Fibroblast of lung (primary cell): ENCODE measurements at regions not wholly inside any gene's neighbourhood (a gene's known extent, or its start where the extent isn't known, plus 50 kb on each side); places are given as distances from the start of the nearest gene placed in this dataset.

ENCODE experiments used
- DNase-seq, 2 donors: peaks; one replicate each; pipeline versions ENCODE4 v3.0.0 to v3.0.0-alpha.2; 2010; ENCODE audit warnings: low read depth in 2 of 2
- H2AFZ ChIP-seq: 2 replicates; pipeline ENCODE4 v1.5.1; 2012; ENCODE audit warnings: low read length, control low read depth, inconsistent platforms
- H3K27ac ChIP-seq: 2 replicates; pipeline ENCODE4 v1.5.1; 2011; ENCODE audit warnings: low read length, control low read depth; ENCODE audit not compliant: insufficient read depth
- H3K27me3 ChIP-seq: 2 replicates; pipeline ENCODE4 v1.5.1; 2011; ENCODE audit warnings: mild to moderate bottlenecking, low read length; ENCODE audit not compliant: control insufficient read depth, insufficient read depth
- H3K36me3 ChIP-seq: 2 replicates; pipeline ENCODE4 v1.5.1; 2011; ENCODE audit warnings: low read length; ENCODE audit not compliant: control insufficient read depth, insufficient read depth
- H3K4me1 ChIP-seq: 2 replicates; pipeline ENCODE4 v1.5.1; 2011; ENCODE audit warnings: low read length; ENCODE audit not compliant: control insufficient read depth, insufficient read depth; ENCODE audit errors: extremely low read depth
- H3K4me2 ChIP-seq: 2 replicates; pipeline ENCODE4 v1.5.1; 2011; ENCODE audit warnings: low read length, control low read depth; ENCODE audit not compliant: insufficient read depth; ENCODE audit errors: extremely low read depth
- H3K4me3 ChIP-seq, 4 experiments: fragments of 200-600 bp in 1 of 4; sonication (generic) in 1 of 4; replicated peaks in 1 of 4; 2 replicates each; pipeline ENCODE4 v1.5.1; 2011 to 2016; ENCODE audit warnings: low read length in 4 of 4, low read depth in 3 of 4, mild to moderate bottlenecking in 3 of 4, control low read depth in 2 of 4, inconsistent platforms in 1 of 4, mixed read lengths in 1 of 4; ENCODE audit not compliant: insufficient read depth in 1 of 4; ENCODE audit errors: control extremely low read depth in 1 of 4
- H3K79me2 ChIP-seq: 2 replicates; pipeline ENCODE4 v1.5.1; 2012; ENCODE audit warnings: mild to moderate bottlenecking, low read length, inconsistent platforms; ENCODE audit not compliant: control insufficient read depth, insufficient read depth
- H3K9ac ChIP-seq: 2 replicates; pipeline ENCODE4 v1.5.1; 2011; ENCODE audit warnings: mild to moderate bottlenecking, low read length, control low read depth; ENCODE audit not compliant: insufficient read depth
- H3K9me3 ChIP-seq: 2 replicates; pipeline ENCODE4 v1.5.1; 2012; ENCODE audit warnings: low read depth, low read length; ENCODE audit not compliant: control insufficient read depth, insufficient read depth
- H4K20me1 ChIP-seq: 2 replicates; pipeline ENCODE4 v1.5.1; 2011; ENCODE audit warnings: low read length; ENCODE audit not compliant: control insufficient read depth, insufficient read depth; ENCODE audit errors: extremely low read depth
- CTCF ChIP-seq, 2 donors: IDR thresholded peaks in 1 of 2; conservative IDR thresholded peaks in 1 of 2; 1 replicate in 1 of 2; 2 replicates in 1 of 2; pipeline ENCODE4 v1.5.1; 2011 to 2012; ENCODE audit warnings: low read length in 2 of 2, control low read depth in 1 of 2, inconsistent platforms in 1 of 2, low read depth in 1 of 2, mild to moderate bottlenecking in 1 of 2
- EZH2 ChIP-seq: IDR thresholded peaks from 2 replicates; pipeline ENCODE4 v1.5.1; 2012; ENCODE audit warnings: low read length, control low read depth, mild to moderate bottlenecking; ENCODE audit errors: missing control alignments

GRCh38 chrX:4905576-4905975 lies 1192.1 kb upstream of the PRKX start:
- TF ChIP-seq CTCF (conservative IDR thresholded peaks at IDR 0.05 in 1 of 2, IDR thresholded peaks at IDR 0.05 in 1 of 2; ENCODE audit: low read depth in 1 of 2, low read length in 2 of 2): no peak
- TF ChIP-seq EZH2: no peak
- no peaks in the 10 kb centered on the region for H4K20me1 ChIP-seq
- no peak for DNase-seq
- no peaks in the 10 kb centered on the region for H3K4me1 ChIP-seq
- no peak overlapping the region for H3K9ac ChIP-seq
- no peak overlapping the region for H2AFZ ChIP-seq
- H3K4me2 ChIP-seq: no peak overlapping the region
- no peaks in the 10 kb centered on the region for H3K27me3 ChIP-seq
- H3K27ac ChIP-seq: no peak overlapping the region
- H3K79me2 ChIP-seq: no peaks in the 10 kb centered on the region
- H3K36me3 ChIP-seq: no peaks in the 10 kb centered on the region
- H3K4me3 ChIP-seq: no peak overlapping the region
- no peaks in the 10 kb centered on the region for H3K9me3 ChIP-seq

GRCh38 chrX:4881277-4881676 lies 1167.8 kb upstream of the PRKX start:
- no peaks in the 10 kb centered on the region for H3K27me3 ChIP-seq
- H3K4me3 ChIP-seq: no peak overlapping the region
- no peak for DNase-seq
- no peak overlapping the region for H3K27ac ChIP-seq
- H2AFZ ChIP-seq: no peak overlapping the region
- H3K9ac ChIP-seq: no peak overlapping the region
- H4K20me1 ChIP-seq: no peaks in the 10 kb centered on the region
- no peaks in the 10 kb centered on the region for H3K4me1 ChIP-seq
- H3K9me3 ChIP-seq: no peaks in the 10 kb centered on the region
- no peaks in the 10 kb centered on the region for H3K36me3 ChIP-seq
- no peaks in the 10 kb centered on the region for H3K79me2 ChIP-seq
- TF ChIP-seq EZH2: no peak
- TF ChIP-seq CTCF (conservative IDR thresholded peaks at IDR 0.05 in 1 of 2, IDR thresholded peaks at IDR 0.05 in 1 of 2; ENCODE audit: low read depth in 1 of 2, low read length in 2 of 2): no peak
- no peak overlapping the region for H3K4me2 ChIP-seq

- Histone ChIP-seq H3K27ac (no peak overlapping the region), H3K4me2 (no peak overlapping the region), H3K27me3 (no peaks in the 10 kb centered on the region), H3K4me1 (no peaks in the 10 kb centered on the region), H3K9me3 (no peaks in the 10 kb centered on the region), H4K20me1 (no peaks in the 10 kb centered on the region), H3K9ac (no peak overlapping the region), H3K79me2 (no peaks in the 10 kb centered on the region), H2AFZ (no peak overlapping the region), H3K36me3 (no peaks in the 10 kb centered on the region), H3K4me3 (no peak overlapping the region)
- no peak for DNase-seq
- TF ChIP-seq EZH2: no peak
- no peak for TF ChIP-seq CTCF (conservative IDR thresholded peaks at IDR 0.05 in 1 of 2, IDR thresholded peaks at IDR 0.05 in 1 of 2; ENCODE audit: low read depth in 1 of 2, low read length in 2 of 2)
Observed at GRCh38 chrX:4878640-4879039, 1165.2 kb upstream of the PRKX start.
